Panc1 (cell line): ENCODE measurements at regions not wholly inside any gene's neighbourhood (a gene's known extent, or its start where the extent isn't known, plus 50 kb on each side); places are given as distances from the start of the nearest gene placed in this dataset.

Experiments used
- ATAC-seq: fragments of 200-7000 bp; cut with Tn5 transposase; 2 replicates; pipeline ENCODE4 v1.9.1; 2020; ENCODE audit warnings: mild to moderate bottlenecking, moderate library complexity
- BruUV-seq: library from RNA; stranded (reverse); fragments of 400-500 nt; replicated peaks from 2 replicates; lab custom pipeline; 2021; lab: Mats Ljungman, UMichigan
- CTCF ChIA-PET: fragments of 300-600 bp; sonication (Branson Sonifier 250); formaldehyde crosslinking; loops from one replicate; lab custom pipeline; 2022; ENCODE audit warnings: antibody characterized with exemption; lab: Charles Lee
- POLR2A ChIA-PET: fragments of 300-600 bp; sonication (Branson Sonifier 250); formaldehyde crosslinking; loops from one replicate; lab custom pipeline; 2022; ENCODE audit warnings: antibody characterized with exemption; lab: Charles Lee
- DNase-seq: peaks from one replicate; pipeline ENCODE4 v3.0.0-alpha.2; 2010; ENCODE audit warnings: low read depth, low spot score
- H3K27ac ChIP-seq: 2 replicates; pipeline ENCODE4 v1.5.1; 2011; ENCODE audit warnings: mild to moderate bottlenecking, low read length, inconsistent platforms
- H3K27me3 ChIP-seq: fragments of 200-500 bp; sonication (Bioruptor generic); 2 replicates; pipeline ENCODE4 v1.6.0; 2014; ENCODE audit warnings: low read length, inconsistent platforms; ENCODE audit not compliant: control insufficient read depth, insufficient read depth
- H3K36me3 ChIP-seq: fragments of 200-500 bp; sonication (Bioruptor generic); 2 replicates; pipeline ENCODE4 v1.5.1; 2014; ENCODE audit warnings: inconsistent platforms, mild to moderate bottlenecking, low read length, moderate library complexity; ENCODE audit not compliant: control insufficient read depth, insufficient read depth
- H3K4me1 ChIP-seq: 2 replicates; pipeline ENCODE4 v1.5.1; 2011; ENCODE audit warnings: inconsistent platforms, mild to moderate bottlenecking, low read length, moderate library complexity; ENCODE audit not compliant: control insufficient read depth, insufficient read depth
- H3K4me3 ChIP-seq, 2 experiments: 2 replicates each; pipeline ENCODE4 v1.5.1; 2011 to 2012; ENCODE audit warnings: low read depth in 2 of 2, low read length in 2 of 2, mild to moderate bottlenecking in 2 of 2, inconsistent platforms in 1 of 2, moderate library complexity in 1 of 2
- H3K9me3 ChIP-seq: fragments of 200-500 bp; sonication (Bioruptor generic); 2 replicates; pipeline ENCODE4 v1.5.1; 2014; ENCODE audit warnings: low read depth, mild to moderate bottlenecking, inconsistent platforms, low read length, moderate library complexity; ENCODE audit not compliant: control insufficient read depth, insufficient read depth
- CTCF ChIP-seq: fragments of 450-650 bp; IDR thresholded peaks from 2 replicates; pipeline ENCODE4 v1.5.1; 2017; ENCODE audit warnings: mild to moderate bottlenecking
- POLR2AphosphoS5 ChIP-seq: IDR thresholded peaks from 2 replicates; pipeline ENCODE4 v1.6.1; 2012; ENCODE audit warnings: mild to moderate bottlenecking, low read depth, low read length, moderate library complexity
- REST ChIP-seq, 2 experiments: IDR thresholded peaks; 2 replicates each; pipeline ENCODE4 v1.6.1; 2011 to 2012; ENCODE audit warnings: low read depth in 2 of 2, control low read depth in 1 of 2, low read length in 1 of 2, mild to moderate bottlenecking in 1 of 2, moderate library complexity in 1 of 2; ENCODE audit not compliant: insufficient read depth in 1 of 2
- SIN3A ChIP-seq: IDR thresholded peaks from 2 replicates; pipeline ENCODE4 v1.6.1; 2012; ENCODE audit warnings: low read depth, mild to moderate bottlenecking, low read length, moderate library complexity, borderline replicate concordance; ENCODE audit not compliant: insufficient read depth
- TCF7L2 ChIP-seq: IDR thresholded peaks from 2 replicates; pipeline ENCODE4 v1.6.1; 2011; ENCODE audit warnings: mild to moderate bottlenecking, low read depth, low read length, inconsistent platforms
- in situ Hi-C: cut with HindIII; loops from 2 replicates; pipeline ENCODE4 v1.10.0; 2016; ENCODE audit warnings: low sequenced_read_pairs, low pct_unique_long_range_greater_than_20kb
- intact Hi-C: fragments of 100-400 bp; cut with micrococcal nuclease; formaldehyde crosslinking; loops from one replicate; pipeline ENCODE4 v1.10.0; 2022; ENCODE audit not compliant: unreplicated experiment

GRCh38 chr18:32552421-32553030, 81.8 kb upstream of the GAREM1 start:
- Histone ChIP-seq H3K4me1 (no peaks in the 10 kb centered on the region), H3K36me3 (no peaks in the 10 kb centered on the region), H3K27me3 (no peaks in the 10 kb centered on the region), H3K9me3 (no peaks in the 10 kb centered on the region), H3K4me3 (no peak overlapping the region), H3K27ac (no peak overlapping the region)
- in situ Hi-C loops (no loop called here), intact Hi-C loops (loop anchor here (2.0 to 5.0 kb wide), 2 partner anchors 280 to 394 kb away; no protein-coding TSS in a partner anchor)
- POLR2A ChIA-PET, result no interaction called here
- TF ChIP-seq TCF7L2, result no peak
- TF ChIP-seq CTCF, result peak; percentile 67
- no TSS peak for BruUV-seq
- CTCF ChIA-PET, result interaction anchor here (0.6 to 0.8 kb wide), 4 partner anchors 284 to 509 kb away, joined by 3 read pairs; no protein-coding TSS in a partner anchor
- DNase-seq (peak; percentile 35), ATAC-seq (peak; percentile 66; the same call in 1 of the 2 replicates)

GRCh38 chr18:32550963-32551362, 80.3 kb upstream of the GAREM1 start:
- Histone ChIP-seq H3K27ac (no peak overlapping the region), H3K4me3 (no peak overlapping the region), H3K36me3 (no peaks in the 10 kb centered on the region), H3K27me3 (no peaks in the 10 kb centered on the region), H3K4me1 (no peaks in the 10 kb centered on the region), H3K9me3 (no peaks in the 10 kb centered on the region)
- ATAC-seq, result no peak
- intact Hi-C loops, result loop anchor here (5.0 kb wide), 1 partner anchor 279 kb away; no protein-coding TSS in a partner anchor
- no TSS peak for BruUV-seq
- CTCF ChIA-PET, result interaction anchor here (0.7 kb wide), 1 partner anchor 385 kb away, joined by 3 read pairs; no protein-coding TSS in a partner anchor
- in situ Hi-C loops, result no loop called here
- TF ChIP-seq CTCF, result no peak
- TF ChIP-seq TCF7L2, result no peak
- no peak for TF ChIP-seq REST (IDR thresholded peaks at IDR 0.05; ENCODE audit: insufficient read depth in 1 of 2, low read depth in 2 of 2, low read length in 1 of 2)
- TF ChIP-seq SIN3A, result no peak
- no peak for TF ChIP-seq POLR2AphosphoS5
- POLR2A ChIA-PET, result no interaction called here
- no peak for DNase-seq
